ENCODE measurements at regions not wholly inside any gene's neighbourhood (a gene's known extent, or its start where the extent isn't known, plus 50 kb on each side); places are given as distances from the start of the nearest gene placed in this dataset.

- TF ChIP-seq ZFX (IDR thresholded peaks at IDR 0.05): no peak
- TF ChIP-seq CTCF (conservative IDR thresholded peaks at IDR 0.05): no peak
- no peak overlapping the region for H3K27ac ChIP-seq
Observed at GRCh38 chr16:60074378-60074777, 1340.3 kb upstream of the GOT2 start.

- no peak overlapping the region for H3K27ac ChIP-seq
- TF ChIP-seq CTCF (conservative IDR thresholded peaks at IDR 0.05) (no peak), ZFX (IDR thresholded peaks at IDR 0.05) (no peak)
Observed at GRCh38 chr16:60073376-60073775, 1339.3 kb upstream of the GOT2 start.

GRCh38 chr16:60064026-60064425 is 1329.9 kb upstream of the GOT2 start:
- TF ChIP-seq CTCF (conservative IDR thresholded peaks at IDR 0.05): no peak
- TF ChIP-seq ZFX (IDR thresholded peaks at IDR 0.05): no peak
- no peak overlapping the region for H3K27ac ChIP-seq

- no peak for TF ChIP-seq ZFX (IDR thresholded peaks at IDR 0.05)
- TF ChIP-seq CTCF (conservative IDR thresholded peaks at IDR 0.05): no peak
- H3K27ac ChIP-seq: no peak overlapping the region
Observed at GRCh38 chr16:60061396-60061795, 1327.3 kb upstream of the GOT2 start.

- no peak overlapping the region for H3K27ac ChIP-seq
- TF ChIP-seq CTCF (conservative IDR thresholded peaks at IDR 0.05): no peak
- TF ChIP-seq ZFX (IDR thresholded peaks at IDR 0.05): no peak
Observed at GRCh38 chr16:60060731-60061130, 1326.6 kb upstream of the GOT2 start.

- H3K27ac ChIP-seq: no peak overlapping the region
- no peak for TF ChIP-seq ZFX (IDR thresholded peaks at IDR 0.05)
- TF ChIP-seq CTCF (conservative IDR thresholded peaks at IDR 0.05): no peak
Observed at GRCh38 chr16:60059141-60059540, 1325.0 kb upstream of the GOT2 start.

GRCh38 chr16:60041671-60042070 is 1307.6 kb upstream of the GOT2 start:
- H3K27ac ChIP-seq: no peak overlapping the region
- no peak for TF ChIP-seq ZFX (IDR thresholded peaks at IDR 0.05)
- TF ChIP-seq CTCF (conservative IDR thresholded peaks at IDR 0.05): no peak
